HG03469 (cell line): ENCODE measurements at regions not wholly inside any gene's neighbourhood (a gene's known extent, or its start where the extent isn't known, plus 50 kb on each side); places are given as distances from the start of the nearest gene placed in this dataset.
"Not testable (repeated sequence)": the region's sequence is repeated elsewhere in the genome, so short reads cannot be mapped to it uniquely, and the experiment has no call there.

ENCODE experiments used
- ATAC-seq: cut with Tn5 transposase; IDR thresholded peaks from one replicate; pipeline ENCODE4 v1.9.1; 2021; ENCODE audit warnings: mild to moderate bottlenecking, moderate library complexity, moderate number of reproducible peaks; ENCODE audit not compliant: unreplicated experiment

DNA sequence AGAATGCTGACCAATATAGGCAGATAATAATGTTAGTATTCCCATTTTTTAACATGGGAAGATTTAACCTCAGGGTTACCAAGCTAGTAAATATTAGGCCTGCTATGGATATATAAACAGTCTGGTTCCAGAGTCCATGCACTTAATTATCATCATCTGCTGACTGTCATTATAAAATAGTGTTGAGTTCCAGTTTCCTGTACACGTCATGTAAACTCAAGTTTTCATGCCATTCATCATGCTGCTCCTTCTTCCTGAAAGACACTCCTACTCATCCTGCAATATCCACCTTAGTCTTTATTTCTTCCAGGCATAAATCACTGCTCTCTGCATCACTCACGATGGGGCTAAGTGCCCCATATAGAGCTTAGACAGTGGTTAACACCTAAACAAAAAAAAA lies 420.8 kb upstream of the SPHKAP start:
- no peak for ATAC-seq

DNA sequence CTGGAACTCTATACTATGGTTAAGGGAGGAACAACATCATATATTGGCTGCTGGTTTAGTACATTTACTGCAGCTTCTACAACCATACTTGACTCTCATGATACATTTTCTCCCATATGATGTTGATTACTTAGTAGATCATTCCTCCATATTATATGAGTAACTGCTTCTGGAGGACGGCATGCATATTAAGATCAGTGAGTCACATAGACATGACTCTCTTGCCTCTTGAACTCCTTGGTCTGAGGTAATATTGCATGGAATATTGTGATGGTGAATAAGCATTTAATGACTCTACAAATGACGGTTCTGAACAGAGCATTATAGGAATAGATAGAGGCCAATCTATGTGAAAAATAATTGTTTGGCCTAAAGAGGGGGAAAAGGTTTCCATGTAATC lies 418.8 kb upstream of the SPHKAP start:
- no peak for ATAC-seq

DNA sequence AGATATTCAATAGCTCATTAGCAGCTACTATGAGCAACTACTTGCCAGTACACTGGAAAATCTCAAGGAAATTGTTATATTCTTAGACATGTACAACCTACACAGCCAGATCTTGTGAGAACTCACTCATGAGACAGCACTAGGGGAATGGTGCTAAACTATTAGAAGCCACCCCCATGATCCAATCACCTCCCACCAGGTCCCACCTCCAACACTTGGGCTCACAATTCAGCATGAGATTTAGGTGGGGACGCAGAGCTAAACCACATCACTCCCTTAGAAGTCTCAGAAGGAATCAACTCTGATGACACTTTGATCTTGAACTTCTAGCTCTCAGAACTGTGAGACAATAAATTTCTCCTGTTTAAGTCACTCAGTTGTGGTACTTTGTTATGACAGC lies 418.3 kb upstream of the SPHKAP start:
- ATAC-seq, result no peak

- ATAC-seq, result no peak
Measured at GRCh38 chr2:228599297-228599696, 417.8 kb upstream of the SPHKAP start.

DNA sequence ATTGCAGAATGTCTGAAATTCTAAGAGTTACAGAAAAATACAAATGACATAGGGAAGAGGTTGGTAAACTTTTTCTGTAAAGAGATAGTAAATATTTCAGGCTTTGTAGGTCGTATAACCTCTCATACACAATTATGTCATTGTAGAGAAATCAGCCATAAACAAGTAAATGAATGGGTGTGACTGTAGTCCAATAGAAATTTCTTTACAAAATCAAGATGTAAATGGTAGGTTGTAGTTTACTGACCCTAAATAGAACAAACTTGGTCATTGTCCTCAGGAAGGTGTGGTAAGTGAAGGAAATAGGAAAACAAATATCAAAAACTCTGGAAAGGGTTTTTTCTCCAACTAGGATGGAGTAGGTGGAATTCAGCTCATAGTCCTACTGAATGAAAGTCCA lies 415.5 kb upstream of the SPHKAP start:
- no peak for ATAC-seq

DNA sequence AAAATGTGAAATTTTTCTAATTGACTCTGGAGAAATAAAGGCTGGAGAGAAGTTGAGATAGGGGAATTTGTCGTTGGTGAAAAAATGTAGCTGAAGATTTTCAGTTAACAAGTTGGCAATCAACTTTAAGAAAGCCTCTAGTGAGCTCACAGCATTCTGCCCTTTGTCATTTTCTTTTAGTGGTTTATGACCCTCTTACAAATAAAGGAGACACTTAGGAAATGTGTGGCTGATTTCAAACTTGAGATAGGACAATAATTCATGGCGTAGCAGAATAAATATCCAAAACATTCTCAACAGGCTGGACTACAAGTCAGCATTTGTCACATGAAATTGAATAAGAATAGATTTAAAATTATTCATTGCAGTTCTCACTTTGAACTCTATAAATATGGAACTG lies 412.5 kb upstream of the SPHKAP start:
- ATAC-seq, result no peak

- no peak for ATAC-seq
Measured at GRCh38 chr2:228592925-228593324, 411.4 kb upstream of the SPHKAP start.

DNA sequence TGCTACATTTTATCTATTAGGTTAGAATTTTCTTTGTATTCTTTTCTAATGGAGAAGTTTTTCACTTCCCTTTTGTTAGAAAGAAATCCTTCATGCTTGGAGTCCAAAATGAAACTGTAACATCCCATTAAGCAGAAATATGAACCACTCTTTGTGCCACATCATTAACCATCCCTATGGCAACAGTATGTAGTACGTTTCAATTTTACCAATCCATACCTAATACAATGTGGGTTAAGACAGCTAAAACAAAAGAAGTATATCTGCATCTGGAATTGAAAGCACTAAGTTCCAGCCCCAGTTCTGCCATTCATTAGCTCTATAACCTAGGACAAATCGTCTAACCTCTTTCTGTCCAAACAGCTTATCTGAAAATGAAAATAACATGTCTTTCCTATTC lies 409.2 kb upstream of the SPHKAP start:
- ATAC-seq, result peak; percentile 97

DNA sequence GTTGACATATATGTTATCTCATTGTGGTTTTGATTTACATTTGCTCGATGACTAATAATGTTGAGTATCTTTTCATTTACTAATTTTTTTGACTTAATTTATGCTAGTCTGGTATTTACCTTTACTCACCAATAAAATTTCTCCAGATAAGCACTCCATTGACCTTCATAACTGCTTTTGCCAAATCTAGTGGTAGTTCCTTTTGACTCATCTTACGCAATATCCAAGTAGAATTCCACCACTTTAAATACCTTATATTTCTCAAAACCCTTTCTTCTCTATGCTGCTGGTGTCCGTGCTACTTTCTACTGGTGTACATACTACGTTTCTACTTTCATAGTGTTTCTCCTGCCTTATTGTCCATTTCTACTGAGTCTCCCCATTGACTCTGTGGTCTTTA lies 407.6 kb upstream of the SPHKAP start:
- ATAC-seq, result no peak

DNA sequence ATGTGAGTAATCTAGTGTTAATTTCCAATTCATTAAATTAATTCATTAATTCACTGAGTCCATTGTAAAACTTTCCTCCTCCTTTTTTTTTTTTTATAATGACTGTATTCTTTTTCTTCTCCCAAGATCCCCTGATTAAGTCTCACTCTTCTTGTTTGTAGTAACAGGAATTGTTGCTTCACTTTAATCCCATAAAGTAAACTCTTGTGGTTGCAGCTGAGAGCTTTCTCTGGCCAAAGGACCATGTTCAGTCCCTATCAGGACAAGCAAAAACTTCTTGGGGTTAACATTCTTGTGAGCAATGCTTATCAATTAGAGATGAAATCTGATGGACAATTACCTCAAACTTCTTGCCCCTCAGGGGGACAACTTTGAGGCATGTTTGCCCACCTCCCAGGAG lies 400.2 kb upstream of the SPHKAP start:
- ATAC-seq, result no peak

DNA sequence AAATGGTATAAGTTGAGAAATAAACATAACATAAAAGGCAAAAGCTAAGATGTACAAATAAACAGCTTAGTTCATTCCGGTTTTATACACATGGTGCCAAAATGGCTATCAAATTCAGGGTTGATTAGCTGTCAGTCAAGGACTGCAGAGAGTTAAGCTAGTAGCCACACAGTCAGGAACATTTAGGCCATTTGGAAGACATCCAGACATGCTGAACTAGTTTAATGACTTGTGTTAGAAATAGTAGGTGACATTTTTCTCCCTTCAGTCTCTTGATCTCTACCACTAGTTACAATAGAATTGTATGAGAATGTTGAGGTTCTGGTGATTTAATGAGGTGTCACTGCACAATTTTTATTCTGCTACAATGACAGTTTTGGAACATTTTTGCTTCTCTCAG lies 394.4 kb upstream of the SPHKAP start:
- no peak for ATAC-seq

GRCh38 chr2:228568275-228568674 lies 386.8 kb upstream of the SPHKAP start:
- ATAC-seq, result not testable (repeated sequence)

GRCh38 chr2:228561816-228562215 lies 380.3 kb upstream of the SPHKAP start:
- ATAC-seq, result no peak

DNA sequence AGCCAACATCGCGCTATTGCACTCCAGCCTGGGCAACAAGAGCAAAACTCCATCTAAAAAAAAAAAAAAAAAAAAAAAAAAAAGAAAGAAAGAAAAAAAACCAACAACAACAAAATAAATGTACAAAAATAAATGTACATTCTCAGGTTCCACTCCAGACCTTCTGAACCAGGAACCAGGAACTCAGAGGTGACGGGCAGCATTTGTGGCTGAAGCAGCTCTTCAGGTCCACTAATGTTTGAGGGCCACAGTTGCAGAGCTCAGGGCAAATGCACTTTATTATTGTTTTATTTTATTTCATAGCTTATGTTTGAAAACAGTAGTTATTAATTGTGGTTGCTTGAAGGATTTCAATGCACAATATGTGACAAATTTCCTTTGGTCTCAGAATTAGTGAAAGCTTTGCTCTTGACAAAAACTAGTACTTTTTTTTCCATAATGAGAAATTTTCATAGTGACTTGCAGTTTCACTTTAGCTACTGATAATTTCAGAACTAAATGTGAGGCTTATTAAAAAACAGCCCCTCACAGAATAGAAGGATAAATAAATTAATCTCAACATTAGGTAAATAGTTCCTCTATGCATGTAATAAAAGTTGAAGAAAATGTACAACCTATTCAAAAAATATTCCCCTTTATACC lies 378.4 kb upstream of the SPHKAP start:
- ATAC-seq, result no peak

GRCh38 chr2:228556717-228557116 lies 375.2 kb upstream of the SPHKAP start:
- no peak for ATAC-seq

DNA sequence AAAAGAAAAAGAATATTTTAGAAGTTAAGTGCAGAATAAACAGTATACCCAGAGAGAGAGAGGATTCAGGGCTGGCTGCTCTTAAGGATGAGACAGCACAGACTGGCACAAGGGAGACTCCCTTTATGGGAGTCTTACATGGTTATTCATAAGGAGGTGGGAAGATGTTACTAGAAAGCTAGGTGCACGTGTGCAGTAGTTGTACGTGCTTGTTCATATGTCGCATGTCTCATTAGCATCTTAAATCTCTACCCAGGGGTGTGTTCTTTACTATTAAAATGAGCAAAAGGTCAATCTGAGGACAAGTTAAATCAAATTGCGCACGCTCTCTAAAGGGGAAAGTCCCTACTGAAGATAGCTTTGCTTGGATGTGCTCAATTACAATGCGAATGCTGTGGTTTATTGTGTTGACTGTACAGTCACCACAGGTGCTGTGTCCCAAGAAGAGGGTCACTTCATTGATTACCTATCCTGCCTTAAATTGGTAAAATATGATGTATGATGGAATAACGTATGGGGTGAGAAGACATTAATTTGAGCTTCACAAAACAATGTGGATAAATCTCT lies 368.0 kb upstream of the SPHKAP start:
- no peak for ATAC-seq

DNA sequence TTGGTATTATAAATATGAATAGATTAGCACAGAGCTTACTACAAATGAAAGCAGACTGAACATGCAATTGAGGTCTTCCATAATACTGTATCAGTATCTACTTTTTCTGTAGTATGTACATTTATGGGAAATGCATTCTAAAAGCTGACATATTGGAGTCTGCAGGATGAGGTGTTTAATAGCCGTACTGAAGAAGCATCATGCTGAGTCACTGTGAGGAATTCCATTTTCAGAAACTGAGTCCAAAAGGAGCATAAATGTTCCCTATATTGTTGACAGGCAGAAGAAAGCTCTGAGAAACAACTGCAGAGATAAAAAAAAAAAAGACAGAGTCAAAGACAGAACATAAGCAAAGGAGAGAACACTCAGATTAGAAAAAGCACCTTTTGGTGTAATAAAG lies 366.7 kb upstream of the SPHKAP start:
- no peak for ATAC-seq

DNA sequence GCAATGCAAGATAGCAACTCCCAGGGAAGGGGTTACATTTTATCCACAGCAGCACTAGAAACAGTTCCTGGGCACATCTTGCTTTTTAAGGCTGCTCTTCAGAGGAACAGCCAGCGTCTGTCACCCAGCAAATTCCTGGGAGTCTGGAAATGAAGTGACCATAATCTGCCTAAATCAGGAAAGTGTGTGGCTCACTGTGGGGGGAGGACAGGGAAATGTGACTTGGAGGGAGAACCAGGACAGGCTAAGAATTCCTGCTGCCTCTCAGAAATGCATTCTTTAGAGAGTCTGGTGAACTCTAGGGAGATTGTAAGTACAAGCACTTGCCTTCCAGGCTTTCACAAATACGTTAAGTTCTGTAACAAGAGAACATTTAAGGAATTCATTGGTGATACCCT lies 364.3 kb upstream of the SPHKAP start:
- ATAC-seq, result no peak

GRCh38 chr2:228545041-228545747 lies 363.7 kb upstream of the SPHKAP start:
- ATAC-seq, result no peak

GRCh38 chr2:228543117-228543516 lies 361.6 kb upstream of the SPHKAP start:
- ATAC-seq, result no peak

DNA sequence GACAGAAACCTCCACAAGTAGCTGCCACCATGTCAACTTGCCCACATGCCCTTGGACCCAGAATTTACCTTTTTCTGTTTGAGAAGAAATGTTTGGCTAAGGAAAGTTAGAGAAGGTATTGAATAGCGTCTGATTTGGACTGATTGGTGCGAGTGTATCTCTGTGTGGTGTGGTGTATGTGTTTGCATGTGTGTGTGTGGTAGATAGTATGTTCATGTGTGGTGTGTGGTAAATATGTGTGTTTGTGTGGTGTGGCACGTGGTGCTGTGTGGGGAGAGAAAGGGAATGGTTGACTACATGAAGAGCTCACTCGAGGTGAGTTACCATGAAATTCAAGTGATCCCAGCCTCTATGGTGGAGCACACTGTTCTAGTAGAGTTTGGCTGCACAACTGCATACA lies 360.8 kb upstream of the SPHKAP start:
- no peak for ATAC-seq

DNA sequence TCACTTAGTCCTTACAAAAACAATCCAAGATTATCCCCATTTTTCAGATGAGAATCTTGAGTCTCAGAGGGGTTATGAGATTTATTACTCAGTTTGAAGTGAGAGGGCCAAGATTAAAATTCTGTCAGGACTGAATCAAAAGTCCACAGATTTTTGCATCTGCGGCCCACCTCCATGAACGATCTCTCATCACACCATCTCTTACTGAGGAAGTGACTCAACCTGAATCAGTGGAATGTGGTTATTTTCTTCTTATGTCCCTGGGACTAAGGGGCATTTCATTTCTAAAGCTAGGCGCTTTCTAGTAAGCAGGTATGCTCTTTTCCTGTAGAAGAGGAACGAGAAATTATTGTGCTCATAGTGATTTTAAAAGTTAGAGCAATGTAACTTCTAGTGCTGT lies 360.3 kb upstream of the SPHKAP start:
- no peak for ATAC-seq

DNA sequence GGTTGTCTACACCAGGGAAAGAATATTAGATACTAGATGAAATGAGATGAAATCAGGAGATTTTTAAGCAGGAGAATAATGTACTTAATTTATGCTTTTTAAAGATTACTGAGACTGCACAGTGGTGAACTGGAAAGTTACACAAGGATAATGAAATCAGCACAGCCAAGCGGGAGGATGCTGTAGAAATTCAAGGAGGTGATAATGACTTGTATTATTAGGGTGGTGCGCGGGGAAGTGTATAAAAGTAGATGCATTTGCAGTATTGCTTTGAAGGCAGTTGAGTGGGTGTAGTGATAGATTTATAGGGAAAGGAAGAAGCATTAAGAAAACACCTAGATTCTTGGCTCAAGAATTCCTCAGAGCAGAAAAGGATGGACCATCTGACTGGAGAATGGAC lies 359.5 kb upstream of the SPHKAP start:
- no peak for ATAC-seq
